ENCODE measurements at regions not wholly inside any gene's neighbourhood (a gene's known extent, or its start where the extent isn't known, plus 50 kb on each side); places are given as distances from the start of the nearest gene placed in this dataset.
A peak's percentile ranks its signal among the peaks of the same experiment; 100 is the strongest.
"Not testable (repeated sequence)": the region's sequence is repeated elsewhere in the genome, so short reads cannot be mapped to it uniquely, and the experiment has no call there.

GRCh38 chr4:78660559-78660958 is 109.0 kb downstream of the ANXA3 start:
- no peak for DNase-seq (ENCODE audit: low read depth)

GRCh38 chr4:78661086-78661690 is 109.6 kb downstream of the ANXA3 start:
- no peak for DNase-seq (ENCODE audit: low read depth)
- no peak overlapping the region for H3K4me3 ChIP-seq (ENCODE audit: low read depth, low read length)

More at GRCh38 chr4:78660559-78660958, 109.0 kb downstream of the ANXA3 start:
- H3K4me3 ChIP-seq (ENCODE audit: low read depth, low read length) = no peak overlapping the region

- H3K4me3 ChIP-seq (ENCODE audit: low read depth, low read length) = no peak overlapping the region
- DNase-seq (ENCODE audit: low read depth) = peak; percentile 65
These were observed 110.5 kb downstream of the ANXA3 start for GRCh38 chr4:78661921-78662521.

- DNase-seq (ENCODE audit: low read depth) = no peak
- H3K4me3 ChIP-seq (ENCODE audit: low read depth, low read length) = no peak overlapping the region
These were observed 111.1 kb downstream of the ANXA3 start for GRCh38 chr4:78662658-78663057.

- not testable (repeated sequence) for DNase-seq (ENCODE audit: low read depth); H3K4me3 ChIP-seq (ENCODE audit: low read depth, low read length)
These were observed 111.9 kb upstream of the BMP2K start for GRCh38 chr4:78664296-78664695.

- H3K4me3 ChIP-seq (ENCODE audit: low read depth, low read length) = no peak overlapping the region
- no peak for DNase-seq (ENCODE audit: low read depth)
These were observed 110.9 kb upstream of the BMP2K start for GRCh38 chr4:78665216-78665770.

GRCh38 chr4:78666830-78667258 is 109.3 kb upstream of the BMP2K start:
- DNase-seq (ENCODE audit: low read depth) = no peak
- H3K4me3 ChIP-seq (ENCODE audit: low read depth, low read length) = no peak overlapping the region

GRCh38 chr4:78667325-78667724 is 108.8 kb upstream of the BMP2K start:
- DNase-seq (ENCODE audit: low read depth) = no peak
- H3K4me3 ChIP-seq (ENCODE audit: low read depth, low read length) = no peak overlapping the region

GRCh38 chr4:78667764-78668163 is 108.4 kb upstream of the BMP2K start:
- H3K4me3 ChIP-seq (ENCODE audit: low read depth, low read length) = no peak overlapping the region
- no peak for DNase-seq (ENCODE audit: low read depth)

- no peak overlapping the region for H3K4me3 ChIP-seq (ENCODE audit: low read depth, low read length)
- no peak for DNase-seq (ENCODE audit: low read depth)
These were observed 106.7 kb upstream of the BMP2K start for GRCh38 chr4:78669453-78669852.

GRCh38 chr4:78671903-78672815 is 104.0 kb upstream of the BMP2K start:
- no peak overlapping the region for H3K4me3 ChIP-seq (ENCODE audit: low read depth, low read length)

GRCh38 chr4:78673337-78673736 is 102.8 kb upstream of the BMP2K start:
- H3K4me3 ChIP-seq (ENCODE audit: low read depth, low read length) = no peak overlapping the region
- no peak for DNase-seq (ENCODE audit: low read depth)

More at GRCh38 chr4:78671903-78672815, 104.0 kb upstream of the BMP2K start:
- no peak for DNase-seq (ENCODE audit: low read depth)

GRCh38 chr4:78675325-78675724 is 100.8 kb upstream of the BMP2K start:
- no peak overlapping the region for H3K4me3 ChIP-seq (ENCODE audit: low read depth, low read length)
- DNase-seq (ENCODE audit: low read depth) = no peak

- DNase-seq (ENCODE audit: low read depth) = no peak
These were observed 94.1 kb upstream of the BMP2K start for GRCh38 chr4:78682070-78682469.

GRCh38 chr4:78683352-78683751 is 92.8 kb upstream of the BMP2K start:
- no peak for DNase-seq (ENCODE audit: low read depth)
- no peak overlapping the region for H3K4me3 ChIP-seq (ENCODE audit: low read depth, low read length)

More at GRCh38 chr4:78682070-78682469, 94.1 kb upstream of the BMP2K start:
- H3K4me3 ChIP-seq (ENCODE audit: low read depth, low read length) = no peak overlapping the region

GRCh38 chr4:78684325-78685079 is 91.6 kb upstream of the BMP2K start:
- DNase-seq (ENCODE audit: low read depth) = no peak
- no peak overlapping the region for H3K4me3 ChIP-seq (ENCODE audit: low read depth, low read length)

- no peak for DNase-seq (ENCODE audit: low read depth)
- H3K4me3 ChIP-seq (ENCODE audit: low read depth, low read length) = no peak overlapping the region
These were observed 88.3 kb upstream of the BMP2K start for GRCh38 chr4:78687818-78688217.

GRCh38 chr4:78688366-78688765 is 87.8 kb upstream of the BMP2K start:
- DNase-seq (ENCODE audit: low read depth) = no peak
- H3K4me3 ChIP-seq (ENCODE audit: low read depth, low read length) = no peak overlapping the region

- DNase-seq (ENCODE audit: low read depth) = no peak
- no peak overlapping the region for H3K4me3 ChIP-seq (ENCODE audit: low read depth, low read length)
These were observed 86.9 kb upstream of the BMP2K start for GRCh38 chr4:78689261-78689660.
